ENCODE measurements at regions not wholly inside any gene's neighbourhood (a gene's known extent, or its start where the extent isn't known, plus 50 kb on each side); places are given as distances from the start of the nearest gene placed in this dataset.

DNA sequence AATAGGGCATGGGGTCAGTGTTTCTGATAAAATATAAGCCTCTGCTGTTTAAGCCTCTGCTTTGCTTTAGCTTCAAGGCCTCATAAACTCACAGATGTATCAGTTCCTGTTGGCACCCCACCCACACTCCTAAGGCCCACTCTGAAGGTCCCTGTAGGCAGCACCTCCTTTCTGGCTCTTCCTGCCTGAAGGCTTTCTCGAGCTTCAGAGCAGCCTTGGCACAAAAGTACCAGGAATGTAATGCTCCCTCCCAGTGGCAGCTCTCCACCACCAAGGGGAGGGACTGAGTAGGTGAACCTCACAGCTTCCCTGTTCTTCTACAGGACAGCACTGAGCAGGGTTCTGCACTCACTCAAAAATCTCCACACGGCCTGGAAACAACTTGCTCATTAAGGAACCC is 102.2 kb downstream of the ABHD5 start:
- WGBS, 2 experiments = 74 to 75% methylated on average over 2 of the region's 2 CpGs
- no peaks in the 10 kb centered on the region for H3K9me3 ChIP-seq (ENCODE audit: control insufficient read depth, low read length)
- H3K4me1 ChIP-seq (ENCODE audit: control insufficient read depth, insufficient read depth, low read length) = no peaks in the 10 kb centered on the region
- no peaks in the 10 kb centered on the region for H3K36me3 ChIP-seq (ENCODE audit: control insufficient read depth, insufficient read depth, low read length)
- H3K4me3 ChIP-seq (ENCODE audit: insufficient read depth, low read depth, low read length) = no peak overlapping the region
- no peak overlapping the region for H3K27ac ChIP-seq (ENCODE audit: insufficient read depth, low read depth, low read length, poor library complexity, severe bottlenecking)
- H3K27me3 ChIP-seq (ENCODE audit: control insufficient read depth, insufficient read depth, low read length, poor library complexity, severe bottlenecking) = no peaks in the 10 kb centered on the region

DNA sequence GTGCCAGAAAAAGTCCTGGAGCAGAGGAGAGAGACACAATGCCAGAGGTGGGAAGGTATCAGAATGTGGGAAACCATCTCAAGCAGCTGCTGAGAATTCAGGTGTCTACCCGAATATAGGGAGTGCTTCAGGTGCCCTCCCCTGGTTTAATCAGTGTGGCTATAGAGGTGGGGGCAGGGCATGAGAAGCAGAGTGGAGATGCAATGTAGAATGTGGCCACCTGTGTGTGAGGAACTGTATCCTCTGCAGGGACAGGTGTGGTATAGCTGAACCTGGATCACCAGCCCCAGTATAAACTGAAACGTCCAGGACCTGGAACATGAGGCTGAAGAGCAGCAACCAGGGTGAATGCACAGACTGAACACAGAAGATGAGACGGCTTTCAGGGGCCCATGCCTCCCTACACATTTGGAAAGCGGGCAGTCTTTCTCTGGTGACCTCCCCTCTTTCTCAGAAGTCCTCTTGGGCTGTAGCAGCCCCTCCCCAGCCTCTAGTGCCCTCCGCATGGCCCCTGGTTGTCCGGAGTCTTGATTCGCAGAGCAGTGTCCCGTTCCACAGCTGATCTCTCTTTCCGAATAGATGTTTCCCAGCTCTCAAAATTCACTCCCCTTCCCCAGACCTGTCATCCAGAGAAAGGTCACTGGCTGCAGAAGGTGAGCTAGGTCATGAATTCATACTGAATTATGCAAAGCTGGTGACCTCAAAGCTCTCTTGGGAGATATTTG is 103.1 kb downstream of the ABHD5 start:
- 93 to 94% methylated on average over 9 of the region's 9 CpGs for WGBS, 2 experiments

DNA sequence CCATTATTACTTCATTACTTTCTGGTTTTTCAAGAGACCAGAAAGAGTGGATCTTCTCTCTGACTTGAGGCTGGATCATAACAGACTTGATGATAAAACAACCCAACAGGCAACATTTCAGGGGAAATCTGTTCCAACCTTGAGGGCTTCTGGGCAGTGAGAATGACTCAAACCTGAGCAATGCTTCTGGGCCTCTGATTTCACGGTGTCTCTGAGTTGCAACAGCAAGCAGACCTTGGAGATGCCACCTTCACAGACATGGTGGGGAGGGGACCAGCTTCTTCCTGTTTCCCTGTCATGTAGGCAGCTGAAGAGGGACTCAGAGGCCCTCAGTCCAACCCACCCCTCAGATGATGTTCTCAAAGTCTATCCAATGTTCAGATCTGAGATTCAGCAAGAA is 104.0 kb downstream of the ABHD5 start:
- Histone ChIP-seq H3K27me3 (ENCODE audit: control insufficient read depth, insufficient read depth, low read length, poor library complexity, severe bottlenecking) (no peaks in the 10 kb centered on the region), H3K9me3 (ENCODE audit: control insufficient read depth, low read length) (no peaks in the 10 kb centered on the region)
- WGBS, 2 experiments = 92 to 96% methylated on average over 1 of the region's 1 CpG

More for the DNA sequence above, 103.1 kb downstream of the ABHD5 start:
- Histone ChIP-seq H3K36me3 (ENCODE audit: control insufficient read depth, insufficient read depth, low read length) (no peaks in the 10 kb centered on the region), H3K27me3 (ENCODE audit: control insufficient read depth, insufficient read depth, low read length, poor library complexity, severe bottlenecking) (no peaks in the 10 kb centered on the region), H3K4me3 (ENCODE audit: insufficient read depth, low read depth, low read length) (no peak overlapping the region), H3K4me1 (ENCODE audit: control insufficient read depth, insufficient read depth, low read length) (no peaks in the 10 kb centered on the region), H3K27ac (ENCODE audit: insufficient read depth, low read depth, low read length, poor library complexity, severe bottlenecking) (no peak overlapping the region), H3K9me3 (ENCODE audit: control insufficient read depth, low read length) (no peaks in the 10 kb centered on the region)

DNA sequence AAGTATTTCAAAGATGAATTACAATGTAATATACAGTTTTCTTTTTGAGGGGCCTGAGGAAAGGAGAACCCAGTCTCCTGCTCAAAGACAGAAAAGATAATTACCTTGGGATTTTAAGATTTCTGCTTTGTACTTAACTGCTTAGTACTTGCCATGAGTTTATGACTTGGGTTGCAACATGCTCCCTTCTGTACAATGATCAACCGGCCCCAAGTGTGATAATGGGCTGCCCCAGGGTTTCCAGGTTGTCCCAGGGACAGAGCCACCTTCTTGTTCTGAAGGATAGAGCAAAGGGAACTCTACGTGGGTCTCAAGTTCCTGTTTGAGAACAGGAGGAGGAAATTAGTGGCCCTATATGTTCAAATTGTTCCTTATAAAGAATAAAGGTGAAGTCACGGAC is 104.8 kb downstream of the ABHD5 start:
- no peak overlapping the region for H3K27ac ChIP-seq (ENCODE audit: insufficient read depth, low read depth, low read length, poor library complexity, severe bottlenecking)
- H3K36me3 ChIP-seq (ENCODE audit: control insufficient read depth, insufficient read depth, low read length) = no peaks in the 10 kb centered on the region
- H3K4me3 ChIP-seq (ENCODE audit: insufficient read depth, low read depth, low read length) = no peak overlapping the region
- WGBS, 2 experiments = 93% methylated on average over 3 of the region's 3 CpGs
- no peaks in the 10 kb centered on the region for H3K4me1 ChIP-seq (ENCODE audit: control insufficient read depth, insufficient read depth, low read length)
- no peaks in the 10 kb centered on the region for H3K27me3 ChIP-seq (ENCODE audit: control insufficient read depth, insufficient read depth, low read length, poor library complexity, severe bottlenecking)
- H3K9me3 ChIP-seq (ENCODE audit: control insufficient read depth, low read length) = no peaks in the 10 kb centered on the region

More for the DNA sequence above, 104.0 kb downstream of the ABHD5 start:
- Histone ChIP-seq H3K36me3 (ENCODE audit: control insufficient read depth, insufficient read depth, low read length) (no peaks in the 10 kb centered on the region), H3K27ac (ENCODE audit: insufficient read depth, low read depth, low read length, poor library complexity, severe bottlenecking) (no peak overlapping the region), H3K4me1 (ENCODE audit: control insufficient read depth, insufficient read depth, low read length) (no peaks in the 10 kb centered on the region), H3K4me3 (ENCODE audit: insufficient read depth, low read depth, low read length) (no peak overlapping the region)

DNA sequence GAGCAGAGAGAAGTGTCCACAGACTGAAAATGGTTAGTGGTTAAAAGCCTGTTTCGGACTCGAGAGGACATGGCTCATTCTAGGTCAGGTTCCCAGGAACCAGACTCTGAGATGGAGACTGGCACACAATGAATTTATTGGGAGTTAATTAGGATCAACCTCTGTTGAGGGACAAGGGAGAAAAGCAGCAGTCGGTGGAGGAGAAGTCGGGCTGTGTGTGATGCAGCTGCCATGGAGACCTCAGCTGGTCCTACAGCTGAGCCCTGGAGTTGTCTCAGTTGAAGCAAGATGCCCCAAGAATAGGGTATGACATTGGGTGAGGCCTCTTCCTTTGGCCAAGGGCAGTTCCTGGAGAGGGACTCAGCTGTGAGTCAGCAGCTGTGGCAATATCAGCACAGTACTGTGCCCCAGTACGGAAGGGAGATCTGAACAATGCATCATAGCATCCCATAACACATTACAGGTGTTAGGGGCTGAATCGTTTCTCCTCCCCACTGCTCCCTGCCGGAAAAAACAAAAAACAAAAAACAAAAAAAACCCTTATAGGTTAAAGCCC is 105.4 kb downstream of the ABHD5 start:
- WGBS, 2 experiments = 91 to 92% methylated on average over 6 to 7 of the region's 7 CpGs
- Histone ChIP-seq H3K4me1 (ENCODE audit: control insufficient read depth, insufficient read depth, low read length) (no peaks in the 10 kb centered on the region), H3K27ac (ENCODE audit: insufficient read depth, low read depth, low read length, poor library complexity, severe bottlenecking) (no peak overlapping the region), H3K36me3 (ENCODE audit: control insufficient read depth, insufficient read depth, low read length) (no peaks in the 10 kb centered on the region), H3K4me3 (ENCODE audit: insufficient read depth, low read depth, low read length) (no peak overlapping the region), H3K9me3 (ENCODE audit: control insufficient read depth, low read length) (no peaks in the 10 kb centered on the region), H3K27me3 (ENCODE audit: control insufficient read depth, insufficient read depth, low read length, poor library complexity, severe bottlenecking) (no peaks in the 10 kb centered on the region)

GRCh38 chr3:43797794-43798193 is 107.1 kb downstream of the ABHD5 start:
- Histone ChIP-seq H3K4me3 (ENCODE audit: insufficient read depth, low read depth, low read length) (no peak overlapping the region), H3K4me1 (ENCODE audit: control insufficient read depth, insufficient read depth, low read length) (no peaks in the 10 kb centered on the region), H3K27me3 (ENCODE audit: control insufficient read depth, insufficient read depth, low read length, poor library complexity, severe bottlenecking) (no peaks in the 10 kb centered on the region), H3K36me3 (ENCODE audit: control insufficient read depth, insufficient read depth, low read length) (no peaks in the 10 kb centered on the region), H3K27ac (ENCODE audit: insufficient read depth, low read depth, low read length, poor library complexity, severe bottlenecking) (no peak overlapping the region), H3K9me3 (ENCODE audit: control insufficient read depth, low read length) (no peaks in the 10 kb centered on the region)
- WGBS, 2 experiments = 85 to 90% methylated on average over 5 of the region's 5 CpGs

DNA sequence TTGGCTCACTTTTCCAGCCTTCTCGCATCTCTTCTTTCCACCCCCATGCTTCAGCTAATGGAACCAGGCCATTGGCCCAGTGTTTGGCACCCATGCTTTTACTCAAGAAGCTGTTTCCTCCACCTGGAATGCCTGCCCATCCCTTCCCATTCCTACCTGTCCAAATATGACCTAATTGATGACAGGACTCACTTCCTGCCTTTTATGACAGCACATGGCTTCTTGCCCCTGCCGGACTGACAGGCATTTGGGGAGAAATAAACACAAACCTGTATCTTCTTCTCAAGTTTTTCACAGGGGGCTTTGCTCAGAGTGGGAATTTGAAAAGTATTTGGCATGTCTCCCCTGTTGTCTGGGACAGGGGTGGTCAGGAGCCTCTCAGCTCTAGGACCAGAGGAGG is 120.1 kb downstream of the ABHD5 start:
- no peaks in the 10 kb centered on the region for H3K9me3 ChIP-seq (ENCODE audit: control insufficient read depth, low read length)
- H3K4me3 ChIP-seq (ENCODE audit: insufficient read depth, low read depth, low read length) = no peak overlapping the region
- H3K4me1 ChIP-seq (ENCODE audit: control insufficient read depth, insufficient read depth, low read length) = no peaks in the 10 kb centered on the region
- no peaks in the 10 kb centered on the region for H3K36me3 ChIP-seq (ENCODE audit: control insufficient read depth, insufficient read depth, low read length)
- no peak overlapping the region for H3K27ac ChIP-seq (ENCODE audit: insufficient read depth, low read depth, low read length, poor library complexity, severe bottlenecking)
- WGBS, 2 experiments = 89 to 94% methylated on average over 2 of the region's 2 CpGs
- no peaks in the 10 kb centered on the region for H3K27me3 ChIP-seq (ENCODE audit: control insufficient read depth, insufficient read depth, low read length, poor library complexity, severe bottlenecking)

GRCh38 chr3:43814461-43814860 is 123.7 kb downstream of the ABHD5 start:
- Histone ChIP-seq H3K27me3 (ENCODE audit: control insufficient read depth, insufficient read depth, low read length, poor library complexity, severe bottlenecking) (peaks cover 3% of the 10 kb centered on the region), H3K9me3 (ENCODE audit: control insufficient read depth, low read length) (no peaks in the 10 kb centered on the region), H3K27ac (ENCODE audit: insufficient read depth, low read depth, low read length, poor library complexity, severe bottlenecking) (no peak overlapping the region), H3K36me3 (ENCODE audit: control insufficient read depth, insufficient read depth, low read length) (no peaks in the 10 kb centered on the region), H3K4me3 (ENCODE audit: insufficient read depth, low read depth, low read length) (no peak overlapping the region), H3K4me1 (ENCODE audit: control insufficient read depth, insufficient read depth, low read length) (no peaks in the 10 kb centered on the region)
- 89 to 100% methylated on average over 1 of the region's 1 CpG for WGBS, 2 experiments

- H3K4me1 ChIP-seq (ENCODE audit: control insufficient read depth, insufficient read depth, low read length) = no peaks in the 10 kb centered on the region
- H3K27ac ChIP-seq (ENCODE audit: insufficient read depth, low read depth, low read length, poor library complexity, severe bottlenecking) = no peak overlapping the region
- 86 to 100% methylated on average over 1 of the region's 1 CpG for WGBS, 2 experiments
- H3K36me3 ChIP-seq (ENCODE audit: control insufficient read depth, insufficient read depth, low read length) = no peaks in the 10 kb centered on the region
- peaks cover 3% of the 10 kb centered on the region for H3K27me3 ChIP-seq (ENCODE audit: control insufficient read depth, insufficient read depth, low read length, poor library complexity, severe bottlenecking)
- no peak overlapping the region for H3K4me3 ChIP-seq (ENCODE audit: insufficient read depth, low read depth, low read length)
- H3K9me3 ChIP-seq (ENCODE audit: control insufficient read depth, low read length) = no peaks in the 10 kb centered on the region
Measured at GRCh38 chr3:43816372-43816771, 125.6 kb downstream of the ABHD5 start.

GRCh38 chr3:43817064-43817463 is 126.3 kb downstream of the ABHD5 start:
- WGBS, 2 experiments = 97 to 98% methylated on average over 2 of the region's 2 CpGs
- Histone ChIP-seq H3K4me3 (ENCODE audit: insufficient read depth, low read depth, low read length) (no peak overlapping the region), H3K9me3 (ENCODE audit: control insufficient read depth, low read length) (no peaks in the 10 kb centered on the region), H3K27ac (ENCODE audit: insufficient read depth, low read depth, low read length, poor library complexity, severe bottlenecking) (no peak overlapping the region), H3K36me3 (ENCODE audit: control insufficient read depth, insufficient read depth, low read length) (no peaks in the 10 kb centered on the region), H3K4me1 (ENCODE audit: control insufficient read depth, insufficient read depth, low read length) (no peaks in the 10 kb centered on the region), H3K27me3 (ENCODE audit: control insufficient read depth, insufficient read depth, low read length, poor library complexity, severe bottlenecking) (peaks cover 3% of the 10 kb centered on the region)
